Head of caudate nucleus (tissue), 42 donors: ENCODE measurements at regions not wholly inside any gene's neighbourhood (a gene's known extent, or its start where the extent isn't known, plus 50 kb on each side); places are given as distances from the start of the nearest gene placed in this dataset.
"Not testable (repeated sequence)": the region's sequence is repeated elsewhere in the genome, so short reads cannot be mapped to it uniquely, and the experiment has no call there.

ENCODE experiments used
- DNase-seq, 42 donors: peaks; one replicate each; pipeline versions ENCODE4 v3.0.0 to v3.0.0-alpha.2; 2020 to 2021; ENCODE audit warnings: mixed read lengths in 7 of 42
- intact Hi-C: fragments of 100-400 bp; cut with DNase I; formaldehyde crosslinking; loops from one replicate; pipeline ENCODE4 v1.15.0; 2022

GRCh38 chr11:127804747-127805400 lies 782.5 kb downstream of the ETS1 start:
- no peak for DNase-seq
- intact Hi-C loops: no loop called here

DNA sequence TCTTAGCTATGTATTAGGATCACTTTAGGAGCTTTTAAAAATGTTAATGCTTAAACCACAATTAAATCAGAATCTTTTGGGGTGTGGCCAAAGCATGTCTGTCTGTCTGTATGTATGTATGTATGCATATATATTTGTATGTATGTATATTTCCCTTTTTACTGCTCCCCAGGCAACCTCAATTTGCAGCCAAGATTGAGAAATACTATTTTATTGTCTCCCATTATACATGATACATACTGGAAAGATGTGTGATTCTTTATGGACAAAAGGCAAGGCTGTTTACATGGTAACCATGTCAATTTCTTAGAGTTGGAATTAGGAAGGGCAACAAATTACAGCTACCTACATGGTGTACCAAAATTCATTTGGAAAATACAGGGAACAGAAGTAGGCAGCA lies 783.6 kb downstream of the ETS1 start:
- DNase-seq: no peak
- intact Hi-C loops: no loop called here

- intact Hi-C loops: no loop called here
- DNase-seq: no peak
Measured at GRCh38 chr11:127800989-127801688, 786.2 kb downstream of the ETS1 start.

GRCh38 chr11:127795326-127795725 lies 792.0 kb downstream of the ETS1 start:
- DNase-seq: no peak
- intact Hi-C loops: no loop called here

GRCh38 chr11:127791844-127792243 lies 791.3 kb upstream of the KIRREL3 start:
- no peak for DNase-seq
- intact Hi-C loops: no loop called here

- intact Hi-C loops: no loop called here
- DNase-seq: no peak
Measured at GRCh38 chr11:127790592-127790991, 790.0 kb upstream of the KIRREL3 start.

- intact Hi-C loops: no loop called here
- DNase-seq: peak in 3 of 42 donors; percentile 9 to 27 (median 20)
Measured at GRCh38 chr11:127789927-127790326, 789.4 kb upstream of the KIRREL3 start.

GRCh38 chr11:127772938-127773337 lies 772.4 kb upstream of the KIRREL3 start:
- intact Hi-C loops, DNase-seq: not testable (repeated sequence)

- intact Hi-C loops, DNase-seq: not testable (repeated sequence)
Measured at GRCh38 chr11:127768931-127769330, 768.4 kb upstream of the KIRREL3 start.

- no peak for DNase-seq
- intact Hi-C loops: no loop called here
Measured at GRCh38 chr11:127766734-127767133, 766.2 kb upstream of the KIRREL3 start.

DNA sequence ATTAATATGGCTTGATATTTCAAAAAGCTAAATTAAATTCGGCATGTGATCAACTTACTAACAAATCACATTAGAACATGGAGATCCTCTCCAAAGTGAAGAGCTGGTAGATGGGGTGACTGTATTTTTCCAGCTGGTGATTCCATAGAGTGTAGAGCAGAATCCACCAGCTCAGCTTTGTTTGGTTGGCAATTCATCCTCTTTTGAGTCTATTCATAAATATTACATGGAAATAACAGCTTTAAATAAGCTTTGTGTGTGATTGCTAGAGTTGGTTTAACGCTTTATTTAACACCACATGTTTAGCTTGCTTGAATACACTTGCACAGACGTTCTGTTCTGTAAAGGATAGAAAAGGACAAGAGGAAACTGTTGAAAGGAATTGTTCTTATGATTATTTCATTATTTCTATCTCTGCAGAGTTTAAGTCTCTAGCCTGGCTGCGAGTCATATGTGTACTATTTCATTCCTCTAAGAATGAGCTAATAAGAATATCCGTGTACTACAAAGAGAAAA lies 738.3 kb upstream of the KIRREL3 start:
- intact Hi-C loops: no loop called here
- DNase-seq: no peak

GRCh38 chr11:127737499-127737898 lies 736.9 kb upstream of the KIRREL3 start:
- DNase-seq: no peak
- intact Hi-C loops: no loop called here

- intact Hi-C loops: no loop called here
- DNase-seq: no peak
Measured at GRCh38 chr11:127733552-127733951, 733.0 kb upstream of the KIRREL3 start.

DNA sequence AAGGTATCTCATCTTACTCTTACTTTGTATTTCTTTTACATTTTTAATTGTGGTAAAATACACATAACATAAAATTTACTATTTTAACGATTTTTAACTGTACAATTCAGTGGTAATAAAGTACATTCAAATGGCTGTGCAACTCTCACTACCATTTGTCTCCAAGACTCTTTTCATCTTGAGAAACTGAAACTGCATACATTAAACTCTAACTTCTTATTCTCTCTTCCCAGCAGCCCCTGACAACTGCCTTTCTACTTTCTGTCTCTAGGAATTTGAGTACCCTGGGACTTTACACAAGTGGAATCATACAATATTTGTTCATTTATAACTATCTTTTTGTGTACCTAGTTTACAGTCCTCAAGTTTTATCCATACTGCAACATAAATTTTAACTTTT lies 725.8 kb upstream of the KIRREL3 start:
- no peak for DNase-seq
- intact Hi-C loops: no loop called here

DNA sequence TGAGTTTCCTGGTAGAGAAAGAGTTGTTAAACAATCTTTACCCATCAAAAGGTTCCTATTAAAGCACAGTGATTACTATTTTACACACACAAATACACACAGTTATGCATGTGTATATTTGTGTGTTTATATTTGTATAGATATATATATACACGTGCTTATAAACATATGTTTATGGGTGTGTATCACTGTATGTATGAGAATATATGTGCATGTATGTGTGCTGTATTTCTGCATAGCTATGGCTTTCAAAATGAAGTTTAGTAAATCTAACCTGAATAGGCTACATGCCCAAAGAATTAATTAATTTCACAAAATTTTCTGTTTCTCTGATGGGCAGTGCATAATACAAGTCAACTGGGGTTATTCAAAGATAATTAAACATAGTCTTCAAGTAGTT lies 723.1 kb upstream of the KIRREL3 start:
- DNase-seq: no peak
- intact Hi-C loops: no loop called here

DNA sequence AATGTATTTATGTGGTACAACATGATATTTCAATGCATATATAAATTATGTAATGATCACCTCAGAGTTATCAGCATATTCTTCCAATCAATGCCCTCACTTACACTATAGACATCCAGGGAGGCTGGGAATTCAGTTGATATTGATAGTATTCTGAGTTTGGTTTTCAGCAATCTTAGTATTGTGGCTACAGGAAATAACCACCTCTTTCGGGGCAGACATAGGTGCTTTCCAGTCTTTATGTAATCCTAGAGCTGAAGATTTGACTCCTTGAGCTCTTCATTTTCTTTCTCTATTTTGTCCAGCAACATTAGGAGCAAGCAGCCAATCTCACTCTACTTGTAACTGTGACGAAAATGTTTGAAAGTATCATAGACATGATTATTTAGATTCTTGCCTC lies 712.7 kb upstream of the KIRREL3 start:
- intact Hi-C loops: no loop called here

DNA sequence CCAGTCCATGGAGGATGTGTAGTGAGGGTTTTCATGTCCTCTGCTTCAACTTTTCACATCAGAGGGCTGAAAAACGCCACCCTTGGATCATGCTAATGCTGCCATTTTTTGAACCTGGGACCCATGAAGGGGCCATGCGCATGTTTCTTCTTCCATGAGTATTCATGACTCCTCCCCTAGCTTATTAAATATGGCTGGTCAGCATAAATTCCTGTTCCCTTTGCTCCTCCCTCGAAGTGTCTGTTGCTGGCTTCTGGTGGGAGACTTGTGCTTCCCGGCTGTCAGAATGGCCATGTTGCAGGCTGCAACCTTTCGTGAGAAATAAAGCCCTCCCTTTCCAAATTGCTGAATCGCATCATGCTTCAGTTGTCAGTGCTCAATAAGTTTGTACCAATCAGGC lies 711.2 kb upstream of the KIRREL3 start:
- DNase-seq: no peak
- intact Hi-C loops: no loop called here

More for the DNA sequence above, 712.7 kb upstream of the KIRREL3 start:
- DNase-seq: no peak

DNA sequence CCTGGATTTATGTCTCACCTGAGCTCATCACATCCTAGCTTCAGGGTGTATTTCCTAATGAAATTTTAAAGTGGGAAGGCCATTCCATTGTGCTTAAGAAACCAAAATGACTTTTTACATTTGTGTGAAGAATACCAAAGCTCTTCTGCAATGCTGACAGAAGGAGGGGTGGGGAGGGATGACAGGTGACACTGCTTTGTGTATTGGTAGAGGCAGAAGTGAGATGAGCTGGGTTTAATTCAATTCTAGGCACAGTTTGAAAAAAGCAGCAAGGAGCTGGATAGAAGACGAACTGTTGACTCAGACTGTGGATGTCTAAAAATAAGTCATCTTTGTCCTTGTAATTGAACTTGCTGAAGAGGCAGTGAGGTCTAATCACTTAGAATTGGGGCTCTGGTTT lies 710.3 kb upstream of the KIRREL3 start:
- intact Hi-C loops: no loop called here
- peak in 17 of 42 donors; percentile 2 to 58 (median 18) for DNase-seq

- no peak for DNase-seq
- intact Hi-C loops: no loop called here
Measured at GRCh38 chr11:127709960-127710359, 709.4 kb upstream of the KIRREL3 start.

GRCh38 chr11:127693686-127694085 lies 693.1 kb upstream of the KIRREL3 start:
- no peak for DNase-seq
- intact Hi-C loops: no loop called here

DNA sequence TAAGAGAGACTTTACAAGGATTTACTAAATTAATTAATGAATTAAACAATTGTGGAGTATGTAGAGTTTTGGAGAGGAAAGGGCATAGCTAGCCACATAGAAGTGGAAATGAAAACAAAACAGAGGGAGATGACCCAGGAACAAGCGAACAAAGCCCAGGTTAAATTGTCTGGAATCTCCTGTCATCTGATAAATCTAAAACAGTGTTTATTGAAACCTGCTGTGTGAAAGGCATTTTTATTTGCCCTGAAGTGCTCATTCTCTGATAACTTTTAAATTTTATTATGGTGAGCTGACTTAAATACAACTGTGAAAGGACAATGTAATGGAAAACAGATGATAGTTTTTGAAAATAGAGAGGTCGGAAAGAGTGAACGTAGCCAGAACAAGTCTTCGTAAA lies 682.8 kb upstream of the KIRREL3 start:
- intact Hi-C loops: no loop called here
- no peak for DNase-seq
